ENCODE measurements at regions not wholly inside any gene's neighbourhood (a gene's known extent, or its start where the extent isn't known, plus 50 kb on each side); places are given as distances from the start of the nearest gene placed in this dataset.

DNA sequence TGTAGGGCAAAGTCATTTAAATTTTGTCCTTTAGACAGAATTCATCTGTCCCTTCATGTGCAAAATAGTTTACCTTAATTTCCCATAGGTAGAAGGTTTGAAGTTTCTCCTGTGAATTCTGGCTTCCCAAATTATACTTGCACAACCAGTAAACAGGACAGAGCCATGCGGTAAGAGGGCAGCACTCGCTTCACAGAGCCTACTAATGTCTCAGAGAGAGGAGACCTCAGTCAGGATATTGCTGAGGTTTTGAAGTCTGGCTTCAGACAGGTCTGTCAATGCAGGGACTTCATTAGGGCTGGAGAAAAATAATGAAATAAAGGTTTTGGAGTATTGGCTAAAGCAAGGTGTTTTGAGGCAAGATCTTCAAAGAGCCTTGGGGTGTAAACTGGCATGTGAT, 91.4 kb downstream of the ANXA1 start:
- Mint-ChIP-seq H3K9me3 (no peaks in the 10 kb centered on the region), H3K4me3 (no peak overlapping the region), H3K27ac (no peak overlapping the region), H3K36me3 (ENCODE audit: low read depth) (no peaks in the 10 kb centered on the region), H3K4me1 (peaks cover 26% of the 10 kb centered on the region), H3K27me3 (ENCODE audit: insufficient read depth, low read depth, poor library complexity) (no peaks in the 10 kb centered on the region)
- H3K79me2 ChIP-seq (replicated peaks; ENCODE audit: insufficient read depth), result no peaks in the 10 kb centered on the region
- H3K36me3 ChIP-seq (ENCODE audit: insufficient read depth), result no peaks in the 10 kb centered on the region
- no peak overlapping the region for H3K27ac ChIP-seq (ENCODE audit: low read depth)
- H3K27me3 ChIP-seq (ENCODE audit: insufficient read depth), result no peaks in the 10 kb centered on the region
- H3K4me3 ChIP-seq, result no peak overlapping the region
- DNase-seq (ENCODE audit: low spot score) (peak; percentile 8), ATAC-seq (peak; percentile 81)
- no peak overlapping the region for H3K4me2 ChIP-seq
- H3K9me2 ChIP-seq (ENCODE audit: insufficient read depth), result no peaks in the 10 kb centered on the region
- TF ChIP-seq ZNF331 (CRISPR knock-in tag; IDR thresholded peaks at IDR 0.05; ENCODE audit: low read depth) (no peak), ZNF114 (CRISPR knock-in tag; IDR thresholded peaks at IDR 0.05) (no peak), EZH2phosphoT487 (IDR thresholded peaks at IDR 0.05; ENCODE audit: unreplicated experiment) (no peak), EZH2 (IDR thresholded peaks at IDR 0.05; ENCODE audit: low read depth, unreplicated experiment) (no peak), NANOG (IDR thresholded peaks at IDR 0.05; ENCODE audit: borderline replicate concordance) (no peak), CREB1 (CRISPR knock-in tag; IDR thresholded peaks at IDR 0.05; ENCODE audit: low read depth) (no peak), STAT1 (IDR thresholded peaks at IDR 0.05; ENCODE audit: unreplicated experiment) (no peak), JUNB (IDR thresholded peaks at IDR 0.05; ENCODE audit: unreplicated experiment) (no peak), POLR2AphosphoS5 (IDR thresholded peaks at IDR 0.05; ENCODE audit: low read depth) (no peak)
- TF ChIP-seq, protein P1, sequence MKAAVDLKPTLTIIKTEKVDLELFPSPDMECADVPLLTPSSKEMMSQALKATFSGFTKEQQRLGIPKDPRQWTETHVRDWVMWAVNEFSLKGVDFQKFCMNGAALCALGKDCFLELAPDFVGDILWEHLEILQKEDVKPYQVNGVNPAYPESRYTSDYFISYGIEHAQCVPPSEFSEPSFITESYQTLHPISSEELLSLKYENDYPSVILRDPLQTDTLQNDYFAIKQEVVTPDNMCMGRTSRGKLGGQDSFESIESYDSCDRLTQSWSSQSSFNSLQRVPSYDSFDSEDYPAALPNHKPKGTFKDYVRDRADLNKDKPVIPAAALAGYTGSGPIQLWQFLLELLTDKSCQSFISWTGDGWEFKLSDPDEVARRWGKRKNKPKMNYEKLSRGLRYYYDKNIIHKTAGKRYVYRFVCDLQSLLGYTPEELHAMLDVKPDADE (IDR thresholded peaks at IDR 0.05), result no peak
- TF ChIP-seq, protein P2, sequence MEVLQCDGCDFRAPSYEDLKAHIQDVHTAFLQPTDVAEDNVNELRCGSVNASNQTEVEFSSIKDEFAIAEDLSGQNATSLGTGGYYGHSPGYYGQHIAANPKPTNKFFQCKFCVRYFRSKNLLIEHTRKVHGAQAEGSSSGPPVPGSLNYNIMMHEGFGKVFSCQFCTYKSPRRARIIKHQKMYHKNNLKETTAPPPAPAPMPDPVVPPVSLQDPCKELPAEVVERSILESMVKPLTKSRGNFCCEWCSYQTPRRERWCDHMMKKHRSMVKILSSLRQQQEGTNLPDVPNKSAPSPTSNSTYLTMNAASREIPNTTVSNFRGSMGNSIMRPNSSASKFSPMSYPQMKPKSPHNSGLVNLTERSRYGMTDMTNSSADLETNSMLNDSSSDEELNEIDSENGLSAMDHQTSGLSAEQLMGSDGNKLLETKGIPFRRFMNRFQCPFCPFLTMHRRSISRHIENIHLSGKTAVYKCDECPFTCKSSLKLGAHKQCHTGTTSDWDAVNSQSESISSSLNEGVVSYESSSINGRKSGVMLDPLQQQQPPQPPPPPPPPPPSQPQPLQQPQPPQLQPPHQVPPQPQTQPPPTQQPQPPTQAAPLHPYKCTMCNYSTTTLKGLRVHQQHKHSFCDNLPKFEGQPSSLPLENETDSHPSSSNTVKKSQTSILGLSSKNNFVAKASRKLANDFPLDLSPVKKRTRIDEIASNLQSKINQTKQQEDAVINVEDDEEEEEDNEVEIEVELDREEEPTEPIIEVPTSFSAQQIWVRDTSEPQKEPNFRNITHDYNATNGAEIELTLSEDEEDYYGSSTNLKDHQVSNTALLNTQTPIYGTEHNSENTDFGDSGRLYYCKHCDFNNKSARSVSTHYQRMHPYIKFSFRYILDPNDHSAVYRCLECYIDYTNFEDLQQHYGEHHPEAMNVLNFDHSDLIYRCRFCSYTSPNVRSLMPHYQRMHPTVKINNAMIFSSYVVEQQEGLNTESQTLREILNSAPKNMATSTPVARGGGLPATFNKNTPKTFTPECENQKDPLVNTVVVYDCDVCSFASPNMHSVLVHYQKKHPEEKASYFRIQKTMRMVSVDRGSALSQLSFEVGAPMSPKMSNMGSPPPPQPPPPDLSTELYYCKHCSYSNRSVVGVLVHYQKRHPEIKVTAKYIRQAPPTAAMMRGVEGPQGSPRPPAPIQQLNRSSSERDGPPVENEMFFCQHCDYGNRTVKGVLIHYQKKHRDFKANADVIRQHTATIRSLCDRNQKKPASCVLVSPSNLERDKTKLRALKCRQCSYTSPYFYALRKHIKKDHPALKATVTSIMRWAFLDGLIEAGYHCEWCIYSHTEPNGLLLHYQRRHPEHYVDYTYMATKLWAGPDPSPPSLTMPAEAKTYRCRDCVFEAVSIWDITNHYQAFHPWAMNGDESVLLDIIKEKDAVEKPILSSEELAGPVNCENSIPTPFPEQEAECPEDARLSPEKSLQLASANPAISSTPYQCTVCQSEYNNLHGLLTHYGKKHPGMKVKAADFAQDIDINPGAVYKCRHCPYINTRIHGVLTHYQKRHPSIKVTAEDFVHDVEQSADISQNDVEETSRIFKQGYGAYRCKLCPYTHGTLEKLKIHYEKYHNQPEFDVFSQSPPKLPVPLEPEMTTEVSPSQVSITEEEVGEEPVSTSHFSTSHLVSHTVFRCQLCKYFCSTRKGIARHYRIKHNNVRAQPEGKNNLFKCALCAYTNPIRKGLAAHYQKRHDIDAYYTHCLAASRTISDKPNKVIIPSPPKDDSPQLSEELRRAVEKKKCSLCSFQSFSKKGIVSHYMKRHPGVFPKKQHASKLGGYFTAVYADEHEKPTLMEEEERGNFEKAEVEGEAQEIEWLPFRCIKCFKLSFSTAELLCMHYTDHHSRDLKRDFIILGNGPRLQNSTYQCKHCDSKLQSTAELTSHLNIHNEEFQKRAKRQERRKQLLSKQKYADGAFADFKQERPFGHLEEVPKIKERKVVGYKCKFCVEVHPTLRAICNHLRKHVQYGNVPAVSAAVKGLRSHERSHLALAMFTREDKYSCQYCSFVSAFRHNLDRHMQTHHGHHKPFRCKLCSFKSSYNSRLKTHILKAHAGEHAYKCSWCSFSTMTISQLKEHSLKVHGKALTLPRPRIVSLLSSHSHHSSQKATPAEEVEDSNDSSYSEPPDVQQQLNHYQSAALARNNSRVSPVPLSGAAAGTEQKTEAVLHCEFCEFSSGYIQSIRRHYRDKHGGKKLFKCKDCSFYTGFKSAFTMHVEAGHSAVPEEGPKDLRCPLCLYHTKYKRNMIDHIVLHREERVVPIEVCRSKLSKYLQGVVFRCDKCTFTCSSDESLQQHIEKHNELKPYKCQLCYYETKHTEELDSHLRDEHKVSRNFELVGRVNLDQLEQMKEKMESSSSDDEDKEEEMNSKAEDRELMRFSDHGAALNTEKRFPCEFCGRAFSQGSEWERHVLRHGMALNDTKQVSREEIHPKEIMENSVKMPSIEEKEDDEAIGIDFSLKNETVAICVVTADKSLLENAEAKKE (CRISPR knock-in tag; IDR thresholded peaks at IDR 0.05), result no peak
- TF ChIP-seq, protein P3, sequence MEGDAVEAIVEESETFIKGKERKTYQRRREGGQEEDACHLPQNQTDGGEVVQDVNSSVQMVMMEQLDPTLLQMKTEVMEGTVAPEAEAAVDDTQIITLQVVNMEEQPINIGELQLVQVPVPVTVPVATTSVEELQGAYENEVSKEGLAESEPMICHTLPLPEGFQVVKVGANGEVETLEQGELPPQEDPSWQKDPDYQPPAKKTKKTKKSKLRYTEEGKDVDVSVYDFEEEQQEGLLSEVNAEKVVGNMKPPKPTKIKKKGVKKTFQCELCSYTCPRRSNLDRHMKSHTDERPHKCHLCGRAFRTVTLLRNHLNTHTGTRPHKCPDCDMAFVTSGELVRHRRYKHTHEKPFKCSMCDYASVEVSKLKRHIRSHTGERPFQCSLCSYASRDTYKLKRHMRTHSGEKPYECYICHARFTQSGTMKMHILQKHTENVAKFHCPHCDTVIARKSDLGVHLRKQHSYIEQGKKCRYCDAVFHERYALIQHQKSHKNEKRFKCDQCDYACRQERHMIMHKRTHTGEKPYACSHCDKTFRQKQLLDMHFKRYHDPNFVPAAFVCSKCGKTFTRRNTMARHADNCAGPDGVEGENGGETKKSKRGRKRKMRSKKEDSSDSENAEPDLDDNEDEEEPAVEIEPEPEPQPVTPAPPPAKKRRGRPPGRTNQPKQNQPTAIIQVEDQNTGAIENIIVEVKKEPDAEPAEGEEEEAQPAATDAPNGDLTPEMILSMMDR (conservative IDR thresholded peaks at IDR 0.05; ENCODE audit: low read depth in 2 of 2), result no peak
- TF ChIP-seq, protein P4, sequence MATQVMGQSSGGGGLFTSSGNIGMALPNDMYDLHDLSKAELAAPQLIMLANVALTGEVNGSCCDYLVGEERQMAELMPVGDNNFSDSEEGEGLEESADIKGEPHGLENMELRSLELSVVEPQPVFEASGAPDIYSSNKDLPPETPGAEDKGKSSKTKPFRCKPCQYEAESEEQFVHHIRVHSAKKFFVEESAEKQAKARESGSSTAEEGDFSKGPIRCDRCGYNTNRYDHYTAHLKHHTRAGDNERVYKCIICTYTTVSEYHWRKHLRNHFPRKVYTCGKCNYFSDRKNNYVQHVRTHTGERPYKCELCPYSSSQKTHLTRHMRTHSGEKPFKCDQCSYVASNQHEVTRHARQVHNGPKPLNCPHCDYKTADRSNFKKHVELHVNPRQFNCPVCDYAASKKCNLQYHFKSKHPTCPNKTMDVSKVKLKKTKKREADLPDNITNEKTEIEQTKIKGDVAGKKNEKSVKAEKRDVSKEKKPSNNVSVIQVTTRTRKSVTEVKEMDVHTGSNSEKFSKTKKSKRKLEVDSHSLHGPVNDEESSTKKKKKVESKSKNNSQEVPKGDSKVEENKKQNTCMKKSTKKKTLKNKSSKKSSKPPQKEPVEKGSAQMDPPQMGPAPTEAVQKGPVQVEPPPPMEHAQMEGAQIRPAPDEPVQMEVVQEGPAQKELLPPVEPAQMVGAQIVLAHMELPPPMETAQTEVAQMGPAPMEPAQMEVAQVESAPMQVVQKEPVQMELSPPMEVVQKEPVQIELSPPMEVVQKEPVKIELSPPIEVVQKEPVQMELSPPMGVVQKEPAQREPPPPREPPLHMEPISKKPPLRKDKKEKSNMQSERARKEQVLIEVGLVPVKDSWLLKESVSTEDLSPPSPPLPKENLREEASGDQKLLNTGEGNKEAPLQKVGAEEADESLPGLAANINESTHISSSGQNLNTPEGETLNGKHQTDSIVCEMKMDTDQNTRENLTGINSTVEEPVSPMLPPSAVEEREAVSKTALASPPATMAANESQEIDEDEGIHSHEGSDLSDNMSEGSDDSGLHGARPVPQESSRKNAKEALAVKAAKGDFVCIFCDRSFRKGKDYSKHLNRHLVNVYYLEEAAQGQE (IDR thresholded peaks at IDR 0.05; ENCODE audit: unreplicated experiment), result no peak
- no peak overlapping the region for H2AFZ ChIP-seq
- no peaks in the 10 kb centered on the region for H3F3A ChIP-seq (replicated peaks; ENCODE audit: low read depth)
- H3K4me1 ChIP-seq (ENCODE audit: insufficient read depth), result peaks cover 15% of the 10 kb centered on the region
- no peaks in the 10 kb centered on the region for H4K20me1 ChIP-seq (replicated peaks; ENCODE audit: insufficient read depth)
